Skin of body (tissue), 1 donor: ENCODE measurements at regions not wholly inside any gene's neighbourhood (a gene's known extent, or its start where the extent isn't known, plus 50 kb on each side); places are given as distances from the start of the nearest gene placed in this dataset.

Experiments
- DNase-seq: peaks from one replicate; lab custom pipeline; 2025; lab: John Stamatoyannopoulos, UW

- DNase-seq: no peak
Observed at GRCh38 chr2:125479143-125479636, 1176.8 kb upstream of the GYPC start.

GRCh38 chr2:125490308-125490707 is 1165.7 kb upstream of the GYPC start:
- no peak for DNase-seq

DNA sequence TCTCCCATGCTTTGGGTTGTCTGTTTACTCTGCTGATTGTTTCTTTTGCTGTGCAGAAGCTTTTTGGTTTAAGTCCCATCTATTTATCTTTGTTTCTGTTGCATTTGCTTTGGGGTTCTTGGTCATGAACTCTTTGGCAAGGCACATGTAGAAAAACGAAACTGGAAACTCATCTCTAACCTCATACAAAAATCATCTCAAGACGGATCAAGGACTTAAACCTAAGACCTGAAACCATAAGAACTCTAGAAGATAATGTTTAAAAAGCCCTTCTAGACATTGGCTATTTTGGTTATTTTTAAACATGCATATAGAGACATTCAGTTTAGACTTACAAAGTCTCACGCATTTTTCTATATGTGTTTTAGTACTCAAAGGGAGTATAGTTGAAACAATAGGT is 1164.3 kb upstream of the GYPC start:
- no peak for DNase-seq

DNA sequence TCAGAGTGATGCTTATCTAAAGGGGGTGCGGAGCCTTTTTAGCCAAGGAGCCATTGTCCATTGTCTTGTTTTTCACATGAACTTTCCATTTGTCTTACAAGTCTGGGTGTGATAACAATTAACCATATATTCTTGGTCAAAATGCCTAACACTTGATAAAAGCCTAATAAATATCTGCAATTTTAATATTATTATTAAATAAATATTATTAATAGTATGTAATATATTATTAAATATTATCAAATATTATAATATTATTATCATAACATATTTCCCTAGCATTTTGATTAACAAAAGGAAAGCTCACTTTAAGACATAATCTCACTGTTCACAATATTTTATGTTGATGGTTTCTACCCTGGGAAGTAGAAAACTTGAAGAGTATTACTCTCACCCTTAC is 1143.6 kb upstream of the GYPC start:
- no peak for DNase-seq

- no peak for DNase-seq
Observed at GRCh38 chr2:125516496-125517109, 1139.4 kb upstream of the GYPC start.

GRCh38 chr2:125526093-125526492 is 1129.9 kb upstream of the GYPC start:
- no peak for DNase-seq

DNA sequence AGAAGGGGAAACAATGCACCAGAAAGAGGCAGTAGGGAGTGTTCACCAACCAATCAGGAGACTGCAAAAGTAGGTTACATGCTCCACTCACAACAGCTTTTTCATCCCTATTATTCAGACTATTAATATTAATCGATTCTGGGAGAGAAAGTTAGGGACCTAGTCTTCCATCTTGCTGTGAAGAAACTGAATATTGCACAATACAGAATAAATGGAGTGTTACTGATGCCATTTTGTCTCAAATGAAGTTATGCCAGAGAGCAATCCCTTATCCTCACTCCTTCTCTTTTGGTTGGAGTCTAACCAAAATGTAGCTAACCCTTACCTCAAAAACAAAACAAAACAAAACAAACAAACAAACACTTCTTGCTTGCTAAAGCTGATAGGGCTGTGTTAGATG is 1120.9 kb upstream of the GYPC start:
- no peak for DNase-seq

DNA sequence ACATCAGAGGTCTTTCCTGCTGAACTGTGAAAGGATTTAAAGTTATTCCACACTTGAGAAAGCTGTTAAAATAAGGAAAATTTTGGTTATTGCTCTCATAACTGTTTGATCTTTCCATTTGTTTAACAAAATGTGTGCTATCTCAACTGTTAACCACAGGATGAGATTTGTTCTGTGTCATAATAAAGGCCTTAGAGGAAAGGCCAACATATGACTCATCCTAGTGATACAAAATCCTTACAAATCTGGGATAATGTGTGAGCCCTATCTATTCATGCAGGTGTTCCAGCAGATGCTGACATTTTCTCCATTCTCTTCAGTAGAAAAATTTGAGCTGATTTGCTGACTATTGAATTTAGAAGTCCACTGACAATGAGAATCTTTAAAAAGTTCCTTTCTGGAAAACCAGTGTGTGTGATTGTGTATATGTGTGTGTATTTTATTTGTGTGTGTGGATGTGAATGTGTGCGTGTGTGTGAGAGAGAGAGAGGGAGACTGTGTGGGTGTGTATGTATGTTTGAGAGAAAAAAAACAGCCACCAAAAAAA is 1111.9 kb upstream of the GYPC start:
- no peak for DNase-seq

- no peak for DNase-seq
Observed at GRCh38 chr2:125553768-125554167, 1102.2 kb upstream of the GYPC start.

GRCh38 chr2:125554956-125555355 is 1101.0 kb upstream of the GYPC start:
- no peak for DNase-seq

DNA sequence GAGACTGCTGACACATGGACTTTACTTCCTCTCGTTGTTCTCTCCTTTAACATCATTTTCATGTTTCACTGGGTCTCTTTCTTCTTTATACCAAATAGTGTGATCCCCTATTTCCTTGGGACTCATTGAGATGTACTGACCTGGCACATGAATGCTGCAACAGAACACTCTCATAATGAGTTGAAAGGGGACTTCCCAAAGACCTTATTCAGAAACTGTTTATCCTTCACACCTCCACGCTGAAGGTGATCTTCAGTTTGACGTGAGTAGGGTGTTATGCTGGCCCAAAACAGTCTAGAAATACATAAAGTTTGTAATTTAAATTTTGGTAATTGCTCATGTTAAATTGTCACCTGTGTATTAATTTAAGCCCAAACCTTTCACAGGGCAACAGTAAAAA is 1096.8 kb upstream of the GYPC start:
- DNase-seq: no peak

DNA sequence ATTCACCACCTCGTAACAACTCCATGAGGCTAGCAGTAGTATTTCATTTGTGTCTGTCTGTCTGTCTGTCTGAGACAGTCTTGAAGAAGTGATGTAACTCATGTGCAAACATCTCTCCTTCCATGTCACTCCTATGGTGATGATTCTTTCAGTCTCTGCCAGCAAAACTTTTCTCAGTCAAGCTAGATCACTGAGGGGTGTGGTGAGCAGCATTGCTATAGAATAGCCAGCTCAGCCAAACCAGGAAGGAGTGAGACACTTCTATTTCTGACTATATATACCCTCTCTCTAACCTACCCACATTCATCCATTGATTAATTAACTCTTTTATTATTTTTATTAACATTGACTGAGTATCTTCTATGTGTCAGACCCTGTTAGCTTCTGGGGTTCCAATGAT is 1095.1 kb upstream of the GYPC start:
- no peak for DNase-seq

DNA sequence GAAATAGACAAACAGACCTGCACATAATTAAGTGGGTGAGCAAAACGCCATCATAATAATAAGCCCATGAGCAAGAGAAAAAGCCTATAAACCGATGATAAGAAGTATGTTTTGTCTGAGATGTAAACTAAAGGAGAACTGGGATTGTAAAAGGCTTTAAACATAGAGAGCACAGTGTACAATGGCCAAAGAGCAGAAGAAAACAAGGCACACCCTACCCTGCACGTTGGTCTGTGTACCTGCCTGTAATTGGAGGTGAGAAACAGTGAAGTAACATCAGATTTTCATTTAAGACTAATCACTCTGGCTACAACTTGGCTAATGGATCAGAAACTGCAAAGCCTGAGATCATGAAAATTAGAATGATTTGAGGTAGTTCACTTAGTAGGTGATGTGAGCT is 1094.7 kb upstream of the GYPC start:
- no peak for DNase-seq

- DNase-seq: no peak
Observed at GRCh38 chr2:125562924-125563323, 1093.0 kb upstream of the GYPC start.

- no peak for DNase-seq
Observed at GRCh38 chr2:125564471-125564870, 1091.5 kb upstream of the GYPC start.

GRCh38 chr2:125566422-125566821 is 1089.5 kb upstream of the GYPC start:
- no peak for DNase-seq

- DNase-seq: no peak
Observed at GRCh38 chr2:125567100-125567499, 1088.9 kb upstream of the GYPC start.

GRCh38 chr2:125572660-125573059 is 1083.3 kb upstream of the GYPC start:
- no peak for DNase-seq

DNA sequence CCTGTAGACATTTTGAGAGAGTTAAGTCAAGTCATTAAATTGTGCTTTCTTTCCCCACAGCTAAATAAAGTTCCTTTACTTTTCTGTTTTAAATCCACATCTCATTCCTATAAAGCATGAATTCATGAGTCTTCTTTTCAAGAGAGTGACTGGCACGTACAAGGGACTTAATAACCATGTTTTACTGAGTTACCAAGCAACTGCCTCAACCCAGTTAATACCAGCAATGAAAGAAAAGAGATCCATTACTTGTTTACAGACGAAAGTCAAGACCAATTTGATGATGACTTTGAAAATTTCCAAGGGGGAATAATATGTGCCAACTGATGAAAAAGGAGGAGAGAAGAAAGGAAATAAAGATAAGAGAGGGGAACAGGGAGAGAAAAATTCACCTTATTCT is 1082.5 kb upstream of the GYPC start:
- DNase-seq: no peak

- no peak for DNase-seq
Observed at GRCh38 chr2:125576558-125576957, 1079.4 kb upstream of the GYPC start.

DNA sequence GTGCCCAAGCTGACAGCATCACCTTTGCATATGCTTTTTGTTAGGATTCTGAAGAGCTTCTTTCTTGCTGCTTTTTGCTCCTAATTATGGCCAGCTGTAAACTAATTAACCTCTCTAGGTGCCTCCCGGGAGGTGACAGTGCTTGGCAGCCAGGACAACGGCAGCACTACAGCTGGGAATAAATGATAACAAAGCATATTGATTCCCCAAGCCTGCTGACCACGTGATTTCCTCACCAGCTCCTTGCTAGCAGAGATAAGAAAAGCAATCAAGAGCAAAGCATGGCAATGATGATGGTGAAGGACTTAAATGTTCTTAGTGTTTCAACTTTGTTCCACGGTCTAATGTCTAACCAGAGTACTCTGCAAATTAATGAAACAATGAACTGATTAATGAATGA is 1074.4 kb upstream of the GYPC start:
- no peak for DNase-seq

DNA sequence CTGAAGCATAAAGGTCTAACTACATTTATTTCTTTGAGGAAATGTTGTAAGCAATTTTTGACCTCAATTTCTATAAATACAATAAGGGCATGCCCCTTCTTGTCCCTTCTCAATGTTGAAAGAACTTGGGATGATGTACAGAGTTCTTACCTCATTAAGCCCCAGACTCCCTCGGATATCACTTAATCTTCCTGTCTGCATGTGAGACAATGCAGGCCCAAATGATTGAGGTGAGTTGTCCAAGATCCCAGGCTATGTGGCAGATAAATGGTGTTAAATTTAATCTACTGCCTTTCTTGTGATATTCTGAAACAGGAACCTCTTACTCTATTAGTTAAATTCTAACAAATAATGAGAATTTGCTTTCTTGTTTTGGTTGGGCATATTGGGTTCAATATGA is 1073.4 kb upstream of the GYPC start:
- DNase-seq: no peak

DNA sequence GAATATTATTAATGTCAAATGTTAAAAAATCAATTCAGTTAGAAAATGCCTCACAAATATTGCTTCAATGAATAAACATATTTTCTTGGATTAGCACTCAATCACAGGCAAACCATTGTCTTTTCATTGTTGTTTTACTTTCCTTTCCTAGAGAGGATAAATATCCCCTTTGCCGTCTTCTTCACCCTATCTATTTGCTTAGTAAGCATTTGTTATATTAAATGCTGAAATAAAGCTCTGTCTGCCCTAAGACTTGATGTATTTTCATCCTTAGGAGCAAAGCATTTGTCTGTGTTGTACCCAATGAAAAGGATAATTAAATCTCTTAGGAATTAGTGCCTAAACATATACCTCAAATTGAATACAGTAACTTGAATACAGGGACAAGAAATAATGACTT is 1071.2 kb upstream of the GYPC start:
- DNase-seq: no peak

- DNase-seq: no peak
Observed at GRCh38 chr2:125588780-125589179, 1067.2 kb upstream of the GYPC start.
